Thyroid gland (tissue), 4 donors: ENCODE measurements at regions not wholly inside any gene's neighbourhood (a gene's known extent, or its start where the extent isn't known, plus 50 kb on each side); places are given as distances from the start of the nearest gene placed in this dataset.

Experiments used
- CTCF ChIP-seq, 6 experiments: fragments of 200-600 bp in 3 of 6; fragments of 450-650 bp in 3 of 6; sonication (generic) in 3 of 6; IDR thresholded peaks; one replicate each; pipeline ENCODE4 v1.5.1; 2016 to 2019; ENCODE audit warnings: antibody characterized with exemption in 6 of 6, mild to moderate bottlenecking in 2 of 6, inconsistent platforms in 1 of 6, moderate library complexity in 1 of 6
- POLR2A ChIP-seq, 2 donors: fragments of 450-650 bp; IDR thresholded peaks; one replicate each; pipeline ENCODE4 v1.6.1; 2017; ENCODE audit warnings: antibody characterized with exemption in 2 of 2, mild to moderate bottlenecking in 2 of 2, moderate library complexity in 1 of 2

GRCh38 chr16:74026373-74027281 is 270.0 kb upstream of the PSMD7 start:
- TF ChIP-seq POLR2A (IDR thresholded peaks at IDR 0.05) (no peak), CTCF (IDR thresholded peaks at IDR 0.05) (no peak)
